GM12864 (cell line): ENCODE measurements at regions not wholly inside any gene's neighbourhood (a gene's known extent, or its start where the extent isn't known, plus 50 kb on each side); places are given as distances from the start of the nearest gene placed in this dataset.

ENCODE experiments used
- DNase-seq: peaks from one replicate; pipeline ENCODE4 v3.0.0-alpha.2; 2011; ENCODE audit warnings: low read depth
- H3K4me3 ChIP-seq: 2 replicates; pipeline ENCODE4 v1.5.1; 2011; ENCODE audit warnings: mild to moderate bottlenecking, low read depth, low read length, control low read depth
- TF ChIP-seq, protein P1 (sequence below): IDR thresholded peaks from 2 replicates; pipeline ENCODE4 v1.5.1; 2011; ENCODE audit warnings: low read depth, mild to moderate bottlenecking, moderate library complexity, low read length, control low read depth, inconsistent platforms; ENCODE audit errors: missing control alignments

DNA sequence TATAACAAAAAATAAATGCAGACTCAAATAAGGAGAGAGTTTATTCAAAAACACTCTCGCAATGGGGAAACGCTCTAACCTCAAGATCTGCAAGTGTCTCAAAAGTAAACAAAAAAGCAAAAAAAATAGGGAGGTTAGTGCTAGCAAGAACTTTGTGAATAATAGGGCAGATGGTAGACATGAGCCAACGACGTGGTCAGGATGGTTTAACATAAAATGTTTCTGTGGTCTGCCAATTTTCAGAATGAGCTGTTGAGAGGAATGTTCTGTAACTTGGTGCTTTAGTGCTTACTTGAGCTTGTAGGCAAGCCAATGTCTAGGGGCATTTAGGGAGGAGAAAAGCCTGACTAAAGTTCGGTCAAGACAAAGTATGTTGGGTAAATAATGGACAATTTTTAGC is 1813.9 kb upstream of the CDH6 start:
- TF ChIP-seq, protein P1, sequence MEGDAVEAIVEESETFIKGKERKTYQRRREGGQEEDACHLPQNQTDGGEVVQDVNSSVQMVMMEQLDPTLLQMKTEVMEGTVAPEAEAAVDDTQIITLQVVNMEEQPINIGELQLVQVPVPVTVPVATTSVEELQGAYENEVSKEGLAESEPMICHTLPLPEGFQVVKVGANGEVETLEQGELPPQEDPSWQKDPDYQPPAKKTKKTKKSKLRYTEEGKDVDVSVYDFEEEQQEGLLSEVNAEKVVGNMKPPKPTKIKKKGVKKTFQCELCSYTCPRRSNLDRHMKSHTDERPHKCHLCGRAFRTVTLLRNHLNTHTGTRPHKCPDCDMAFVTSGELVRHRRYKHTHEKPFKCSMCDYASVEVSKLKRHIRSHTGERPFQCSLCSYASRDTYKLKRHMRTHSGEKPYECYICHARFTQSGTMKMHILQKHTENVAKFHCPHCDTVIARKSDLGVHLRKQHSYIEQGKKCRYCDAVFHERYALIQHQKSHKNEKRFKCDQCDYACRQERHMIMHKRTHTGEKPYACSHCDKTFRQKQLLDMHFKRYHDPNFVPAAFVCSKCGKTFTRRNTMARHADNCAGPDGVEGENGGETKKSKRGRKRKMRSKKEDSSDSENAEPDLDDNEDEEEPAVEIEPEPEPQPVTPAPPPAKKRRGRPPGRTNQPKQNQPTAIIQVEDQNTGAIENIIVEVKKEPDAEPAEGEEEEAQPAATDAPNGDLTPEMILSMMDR, result no peak
- no peak overlapping the region for H3K4me3 ChIP-seq
- no peak for DNase-seq

DNA sequence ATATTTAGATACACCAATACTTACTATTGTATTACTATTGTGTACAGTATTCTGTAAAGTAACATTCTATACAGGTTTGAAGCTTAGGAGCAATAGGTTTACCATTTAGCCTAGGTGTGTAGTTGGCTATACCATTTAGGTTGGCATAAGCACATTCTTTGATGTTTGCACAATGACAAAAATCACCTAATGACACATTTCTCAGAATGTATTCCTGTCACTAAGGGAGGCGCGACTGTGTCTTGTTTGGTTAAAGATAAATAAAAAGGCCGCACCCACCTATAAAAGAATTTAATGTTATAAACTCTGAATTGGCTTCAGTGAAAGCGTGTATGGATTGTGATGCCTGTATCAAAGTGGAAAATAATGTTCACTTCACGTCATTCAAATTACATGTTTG is 1815.4 kb upstream of the CDH6 start:
- TF ChIP-seq, protein P1, result no peak
- no peak overlapping the region for H3K4me3 ChIP-seq
- no peak for DNase-seq

DNA sequence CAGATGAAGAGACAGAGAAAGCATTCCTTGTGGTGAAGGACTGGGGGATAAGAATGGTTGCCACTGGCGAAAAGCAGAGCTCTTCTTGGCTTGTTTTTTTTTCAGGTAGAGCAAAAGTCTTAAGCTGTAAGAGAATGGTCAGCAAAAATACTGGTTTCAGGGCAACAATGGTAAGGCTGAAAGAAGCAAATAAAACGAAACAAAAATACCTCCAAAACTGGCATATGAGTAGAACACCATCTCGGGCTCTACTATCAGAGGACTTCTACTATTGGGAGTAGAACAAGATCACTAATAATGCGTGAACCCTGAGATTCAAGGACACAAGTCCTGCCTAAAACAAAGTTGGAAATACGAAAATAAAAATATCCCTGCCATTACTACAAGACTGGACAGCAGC is 1823.2 kb upstream of the CDH6 start:
- no peak overlapping the region for H3K4me3 ChIP-seq
- no peak for DNase-seq
- TF ChIP-seq, protein P1, result no peak

DNA sequence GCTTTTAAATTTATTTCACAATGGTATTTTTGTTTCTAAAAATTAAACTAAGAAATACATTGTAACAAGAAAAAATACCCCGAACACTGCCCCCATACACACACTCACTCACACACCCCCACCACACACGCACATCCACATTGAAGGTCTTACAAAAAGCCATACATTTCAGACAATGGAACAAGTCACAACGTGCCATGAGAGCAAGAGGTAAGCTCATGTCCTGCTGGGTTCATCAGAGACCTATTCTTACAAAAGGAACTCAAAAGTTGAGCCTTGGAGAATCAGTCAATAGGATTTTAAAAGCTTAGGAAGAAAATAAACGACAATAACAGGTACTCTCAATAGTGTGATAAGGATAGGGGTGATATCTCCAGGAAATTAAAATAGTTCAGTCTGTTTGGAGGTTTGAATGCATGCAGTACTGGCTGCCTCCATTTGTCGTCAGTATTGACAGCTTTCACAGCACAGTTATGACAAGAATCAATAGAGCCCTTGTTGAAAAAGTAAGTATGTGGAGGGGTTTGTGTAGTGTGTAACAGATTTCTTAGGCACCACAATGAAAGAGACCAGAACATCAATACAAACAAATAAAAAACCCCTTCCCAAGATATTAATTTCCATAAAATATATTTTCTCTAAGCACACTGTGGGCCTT is 1826.2 kb upstream of the CDH6 start:
- DNase-seq, result no peak
- TF ChIP-seq, protein P1, result no peak
- no peak overlapping the region for H3K4me3 ChIP-seq

DNA sequence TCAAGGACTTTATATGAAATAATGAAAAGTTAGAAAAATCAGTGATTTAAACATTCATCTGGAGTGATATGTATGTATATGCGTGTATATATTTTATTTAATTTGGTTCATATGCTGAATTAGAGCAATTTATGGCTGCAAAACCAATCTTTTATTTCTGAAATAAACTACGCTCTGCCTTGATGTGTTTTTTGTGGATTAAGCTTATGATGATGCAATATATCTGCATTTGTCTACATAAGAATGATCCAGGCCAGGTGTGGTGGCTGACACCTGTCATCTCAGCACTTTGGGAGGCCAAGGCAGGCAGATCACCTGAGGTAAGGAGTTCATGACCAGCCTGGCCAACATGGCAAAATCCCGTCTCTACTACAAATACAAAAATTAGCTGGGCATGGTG is 1842.3 kb upstream of the CDH6 start:
- TF ChIP-seq, protein P1, result no peak
- DNase-seq, result no peak
- no peak overlapping the region for H3K4me3 ChIP-seq

DNA sequence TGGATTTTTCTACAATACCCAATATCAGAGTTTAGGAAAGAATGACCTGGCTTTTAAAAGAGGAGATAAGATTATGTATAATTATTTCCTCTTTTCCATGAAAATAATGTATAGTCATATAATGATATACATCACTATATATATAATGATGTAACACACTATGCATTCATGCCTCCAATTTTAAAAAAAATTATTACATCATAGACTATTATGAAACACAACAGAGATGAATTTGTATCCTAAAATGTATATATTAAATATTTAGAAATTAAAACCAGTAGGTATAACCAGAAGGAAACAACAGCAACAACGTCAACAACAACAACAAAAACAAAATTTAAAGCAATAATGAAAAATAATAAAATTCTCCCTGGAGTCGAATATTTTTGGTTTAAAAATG is 1856.5 kb upstream of the CDH6 start:
- no peak for DNase-seq

DNA sequence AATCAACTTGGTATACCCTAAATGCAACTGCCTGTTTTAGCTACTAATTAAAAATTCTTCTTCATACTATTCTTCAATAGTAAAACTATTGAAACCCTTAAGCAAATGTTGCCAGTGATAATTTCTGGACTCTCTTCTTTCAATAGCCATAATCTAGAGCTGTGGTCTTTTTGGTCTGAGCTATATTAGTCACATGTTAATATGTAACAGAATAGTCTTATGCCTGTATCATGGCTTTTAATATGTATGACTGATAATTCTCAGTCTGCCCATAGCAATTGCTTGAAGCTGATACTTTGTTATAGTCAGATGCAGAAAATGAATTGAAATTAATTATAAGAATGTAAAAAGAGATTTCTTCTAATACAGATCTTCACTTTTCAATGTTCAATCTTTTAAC is 1871.9 kb upstream of the CDH6 start:
- H3K4me3 ChIP-seq, result no peak overlapping the region
- no peak for DNase-seq
- TF ChIP-seq, protein P1, result no peak

More for the DNA sequence above, 1856.5 kb upstream of the CDH6 start:
- no peak overlapping the region for H3K4me3 ChIP-seq
- TF ChIP-seq, protein P1, result no peak
